GM12872 (cell line): ENCODE measurements at regions not wholly inside any gene's neighbourhood (a gene's known extent, or its start where the extent isn't known, plus 50 kb on each side); places are given as distances from the start of the nearest gene placed in this dataset.

Experiments
- CTCF ChIP-seq: IDR thresholded peaks from 3 replicates; pipeline ENCODE4 v1.5.1; 2011; ENCODE audit warnings: low read depth, mild to moderate bottlenecking, low read length, moderate library complexity; ENCODE audit not compliant: insufficient read depth

DNA sequence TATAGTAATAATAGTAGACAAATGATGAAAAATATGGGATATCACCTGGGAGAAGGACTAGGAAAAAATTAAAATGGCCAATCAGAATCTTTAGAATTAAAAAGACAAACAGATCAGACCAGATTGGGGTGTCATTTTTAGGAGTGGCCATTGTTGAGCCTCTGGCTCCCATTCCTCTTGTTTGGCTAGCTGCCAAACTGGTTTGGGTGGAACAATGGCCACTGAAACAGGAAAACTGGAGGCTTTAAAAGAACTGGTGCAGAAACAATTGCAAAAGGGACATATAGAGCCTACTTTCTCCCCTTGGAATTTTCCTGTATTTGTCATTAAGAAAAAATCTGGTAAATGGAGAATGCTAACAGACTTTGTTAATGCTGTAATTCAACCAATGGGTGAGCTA is 294.8 kb upstream of the DKK2 start:
- TF ChIP-seq CTCF: no peak

DNA sequence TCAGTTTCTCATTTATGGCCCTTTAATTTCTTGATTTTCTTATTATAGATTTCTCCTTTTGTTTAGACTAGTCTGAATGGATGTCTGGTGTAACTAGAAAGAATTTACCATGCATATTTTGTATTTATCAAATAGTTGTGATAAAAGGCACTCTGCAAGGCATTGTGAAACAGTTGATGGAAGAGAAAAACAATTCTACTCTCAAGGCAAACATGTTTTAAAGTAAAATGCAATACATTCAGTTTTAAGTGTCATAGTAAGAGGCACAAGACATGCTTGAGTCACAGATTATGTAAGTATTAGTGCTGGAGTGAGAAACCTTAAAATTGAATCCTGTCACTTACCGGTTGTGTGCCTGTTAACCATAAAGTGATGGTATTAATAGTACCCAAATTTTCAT is 283.3 kb upstream of the DKK2 start:
- no peak for TF ChIP-seq CTCF

GRCh38 chr4:107318078-107318477 is 282.0 kb upstream of the DKK2 start:
- no peak for TF ChIP-seq CTCF

DNA sequence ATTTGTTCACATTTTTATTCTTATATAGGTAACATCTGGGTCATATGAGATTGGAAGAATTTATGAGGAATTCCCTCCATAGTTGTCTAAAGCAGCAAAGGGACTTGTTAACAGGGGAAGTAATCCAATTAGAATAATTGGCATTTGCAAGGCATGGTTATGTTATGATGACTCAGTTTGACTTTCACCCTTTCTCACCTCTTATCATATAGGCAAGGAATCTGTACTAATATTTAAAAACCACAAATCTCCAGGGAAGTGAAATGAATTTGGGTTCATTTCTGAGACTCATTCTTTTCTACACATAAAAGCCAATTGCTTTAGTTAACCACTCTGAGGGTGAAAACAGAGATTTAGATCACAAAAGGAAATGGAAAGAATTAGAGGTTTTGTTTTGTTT is 281.5 kb upstream of the DKK2 start:
- no peak for TF ChIP-seq CTCF

GRCh38 chr4:107315584-107315983 is 279.5 kb upstream of the DKK2 start:
- no peak for TF ChIP-seq CTCF

DNA sequence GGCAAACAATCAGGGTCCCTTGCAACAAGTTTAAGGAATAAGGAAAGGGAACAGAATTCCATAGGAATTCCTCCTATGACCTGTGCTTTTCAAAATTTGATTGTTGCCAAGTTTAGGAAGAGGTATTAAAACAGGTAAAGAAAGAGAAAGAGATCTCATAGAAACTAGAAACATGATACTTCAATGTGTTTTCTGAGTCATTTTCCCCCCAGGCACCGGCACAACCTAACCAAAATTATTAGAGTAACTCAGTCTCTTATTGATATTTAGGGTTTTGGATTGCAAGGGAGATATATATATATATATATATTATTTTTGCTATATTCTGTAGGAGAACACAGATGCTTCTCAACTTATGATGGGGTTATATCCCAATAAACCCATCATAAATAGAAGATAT is 278.0 kb upstream of the DKK2 start:
- no peak for TF ChIP-seq CTCF

GRCh38 chr4:107312366-107312765 is 276.3 kb upstream of the DKK2 start:
- no peak for TF ChIP-seq CTCF
